A172 (cell line): ENCODE measurements at regions not wholly inside any gene's neighbourhood (a gene's known extent, or its start where the extent isn't known, plus 50 kb on each side); places are given as distances from the start of the nearest gene placed in this dataset.
"Not testable (repeated sequence)": the region's sequence is repeated elsewhere in the genome, so short reads cannot be mapped to it uniquely, and the experiment has no call there.

ENCODE experiments used
- DNase-seq: peaks from one replicate; pipeline ENCODE4 v3.0.0-alpha.2; 2015; ENCODE audit warnings: low spot score

- DNase-seq = not testable (repeated sequence)
These were observed 2137.4 kb upstream of the DEFB115 start for GRCh38 chr20:29120088-29120487.

DNA sequence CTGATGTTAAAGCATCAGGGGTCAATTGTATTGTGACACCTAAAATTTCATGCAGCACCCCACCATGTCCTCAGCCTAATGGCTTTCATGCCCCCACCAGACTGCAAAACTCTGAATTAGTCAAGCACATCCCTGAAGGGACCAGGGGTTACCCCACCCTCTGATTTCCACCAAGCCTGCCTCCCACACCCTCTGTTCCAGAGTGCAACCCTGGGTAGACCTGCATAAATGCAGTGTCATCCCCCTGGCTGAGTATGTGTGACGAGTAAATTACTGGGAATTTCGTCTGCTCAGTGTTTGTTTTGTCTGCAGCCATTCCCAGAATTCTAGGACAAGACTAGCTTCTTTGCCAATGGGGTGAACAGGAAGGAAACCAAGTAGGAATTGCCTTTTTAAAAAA, 2136.9 kb upstream of the DEFB115 start:
- peak; percentile 38 for DNase-seq

GRCh38 chr20:29122784-29123183, 2134.7 kb upstream of the DEFB115 start:
- not testable (repeated sequence) for DNase-seq

DNA sequence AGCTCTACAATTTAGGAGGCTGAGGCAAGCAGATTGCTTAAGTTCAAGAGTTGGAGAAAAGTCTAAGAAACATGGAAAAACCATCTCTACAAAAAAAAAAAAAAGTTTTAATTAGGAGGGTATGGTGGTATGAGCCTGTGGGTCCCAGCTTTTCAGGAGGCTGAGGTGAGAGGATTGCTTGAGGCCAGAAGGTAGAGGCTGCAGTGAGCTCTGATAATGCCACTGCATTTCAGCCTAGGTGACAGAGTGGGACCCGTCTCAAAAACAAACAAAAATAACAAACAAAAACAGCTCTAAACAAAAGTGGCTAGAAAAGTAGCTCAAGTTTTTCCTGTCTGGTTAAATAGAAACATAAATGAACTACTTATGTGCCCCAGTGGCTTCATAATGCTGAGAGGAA, 2133.6 kb upstream of the DEFB115 start:
- DNase-seq = no peak
